GM19099 (cell line): ENCODE measurements at regions not wholly inside any gene's neighbourhood (a gene's known extent, or its start where the extent isn't known, plus 50 kb on each side); places are given as distances from the start of the nearest gene placed in this dataset.

Source experiments
- POLR2A ChIP-seq: IDR thresholded peaks from 3 replicates; pipeline ENCODE4 v1.6.1; 2011; ENCODE audit warnings: low read depth; ENCODE audit not compliant: insufficient read length; ENCODE audit errors: extremely low read depth

GRCh38 chr4:78660559-78660958 is 109.0 kb downstream of the ANXA3 start:
- no peak for TF ChIP-seq POLR2A

GRCh38 chr4:78661086-78661690 is 109.6 kb downstream of the ANXA3 start:
- TF ChIP-seq POLR2A = no peak

GRCh38 chr4:78661921-78662521 is 110.5 kb downstream of the ANXA3 start:
- TF ChIP-seq POLR2A = no peak

- TF ChIP-seq POLR2A = no peak
Measured at GRCh38 chr4:78662658-78663057, 111.1 kb downstream of the ANXA3 start.

GRCh38 chr4:78665216-78665770 is 110.9 kb upstream of the BMP2K start:
- TF ChIP-seq POLR2A = no peak

- no peak for TF ChIP-seq POLR2A
Measured at GRCh38 chr4:78666830-78667258, 109.3 kb upstream of the BMP2K start.

- TF ChIP-seq POLR2A = no peak
Measured at GRCh38 chr4:78667325-78667724, 108.8 kb upstream of the BMP2K start.

- TF ChIP-seq POLR2A = no peak
Measured at GRCh38 chr4:78667764-78668163, 108.4 kb upstream of the BMP2K start.

GRCh38 chr4:78669453-78669852 is 106.7 kb upstream of the BMP2K start:
- TF ChIP-seq POLR2A = no peak

GRCh38 chr4:78671903-78672815 is 104.0 kb upstream of the BMP2K start:
- no peak for TF ChIP-seq POLR2A

GRCh38 chr4:78673337-78673736 is 102.8 kb upstream of the BMP2K start:
- no peak for TF ChIP-seq POLR2A

GRCh38 chr4:78675325-78675724 is 100.8 kb upstream of the BMP2K start:
- no peak for TF ChIP-seq POLR2A

GRCh38 chr4:78682070-78682469 is 94.1 kb upstream of the BMP2K start:
- TF ChIP-seq POLR2A = no peak

- no peak for TF ChIP-seq POLR2A
Measured at GRCh38 chr4:78683352-78683751, 92.8 kb upstream of the BMP2K start.

GRCh38 chr4:78684325-78685079 is 91.6 kb upstream of the BMP2K start:
- no peak for TF ChIP-seq POLR2A
